Kidney (tissue), 13 donors: ENCODE measurements at regions not wholly inside any gene's neighbourhood (a gene's known extent, or its start where the extent isn't known, plus 50 kb on each side); places are given as distances from the start of the nearest gene placed in this dataset.
A peak's percentile ranks its signal among the peaks of the same experiment; 100 is the strongest.

Source experiments
- DNase-seq, 5 donors: peaks; one replicate each; pipeline ENCODE4 v3.0.0-alpha.2; 2013 to 2020
- FAIRE-seq: peaks from 2 replicates; lab custom pipeline; 2012; peaks lifted over from hg19 to GRCh38; lab: Jason Lieb, UNC
- H3K27ac ChIP-seq, 2 donors: one replicate each; pipeline ENCODE4 v1.7.0; 2013; ENCODE audit warnings: low read depth in 2 of 2, low read length in 2 of 2, inconsistent platforms in 1 of 2
- H3K27me3 ChIP-seq: one replicate; pipeline ENCODE4 v1.7.1; 2013; ENCODE audit warnings: low read length, inconsistent platforms; ENCODE audit not compliant: control insufficient read depth, insufficient read depth
- H3K36me3 ChIP-seq, 3 donors: one replicate each; pipeline versions ENCODE4 v1.7.0 to v1.7.1; 2013; ENCODE audit warnings: low read length in 3 of 3, control low read depth in 1 of 3, inconsistent platforms in 1 of 3; ENCODE audit not compliant: insufficient read depth in 3 of 3, control insufficient read depth in 2 of 3
- H3K4me1 ChIP-seq, 3 donors: one replicate each; pipeline versions ENCODE4 v1.7.0 to v1.7.1; 2013; ENCODE audit warnings: low read length in 3 of 3, inconsistent platforms in 1 of 3, low read depth in 1 of 3; ENCODE audit not compliant: control insufficient read depth in 2 of 3, insufficient read depth in 2 of 3
- H3K4me3 ChIP-seq, 3 donors: one replicate each; pipeline versions ENCODE4 v1.7.0 to v1.8.1; 2013; ENCODE audit warnings: low read length in 3 of 3, control low read depth in 1 of 3, inconsistent platforms in 1 of 3
- H3K9ac ChIP-seq, 3 donors: one replicate each; pipeline versions ENCODE4 v1.7.0 to v1.7.1; 2013; ENCODE audit warnings: low read length in 3 of 3, control low read depth in 1 of 3, inconsistent platforms in 1 of 3
- H3K9me3 ChIP-seq, 3 donors: one replicate each; pipeline versions ENCODE4 v1.7.0 to v1.7.1; 2013; ENCODE audit warnings: low read length in 3 of 3, control low read depth in 1 of 3, inconsistent platforms in 1 of 3; ENCODE audit not compliant: control insufficient read depth in 2 of 3, insufficient read depth in 1 of 3
- intact Hi-C: fragments of 100-400 bp; cut with DNase I; formaldehyde crosslinking; loops from one replicate; pipeline ENCODE4 v1.11.1; 2022
- TF ChIP-seq, protein P1 (sequence below): IDR thresholded peaks from 3 replicates; pipeline ENCODE4 v1.5.1; 2012; ENCODE audit warnings: mild to moderate bottlenecking, moderate library complexity, borderline replicate concordance; ENCODE audit not compliant: insufficient read depth; ENCODE audit errors: extremely low read depth
- donor health status: control.
- donor health status: control.
- donor health status: control.
- donor health status: control.
- donor health status: control.
- donor health status: DM: yes; HTN: yes; CAD: no.
- donor health status: Normal renal cell carcinoma (clear cell type).

- H3K36me3 ChIP-seq: no peaks in the 10 kb centered on the region
- H3K9me3 ChIP-seq: no peaks in the 10 kb centered on the region
- intact Hi-C loops: no loop called here
- H3K4me3 ChIP-seq: peak overlapping the region in 1 of 3 donors; percentile 6
- DNase-seq (peak in 3 of 5 donors; percentile 34 to 51 (median 48)), FAIRE-seq (no peak)
- no peak overlapping the region for H3K27ac ChIP-seq
- H3K27me3 ChIP-seq: no peaks in the 10 kb centered on the region
- TF ChIP-seq, protein P1, sequence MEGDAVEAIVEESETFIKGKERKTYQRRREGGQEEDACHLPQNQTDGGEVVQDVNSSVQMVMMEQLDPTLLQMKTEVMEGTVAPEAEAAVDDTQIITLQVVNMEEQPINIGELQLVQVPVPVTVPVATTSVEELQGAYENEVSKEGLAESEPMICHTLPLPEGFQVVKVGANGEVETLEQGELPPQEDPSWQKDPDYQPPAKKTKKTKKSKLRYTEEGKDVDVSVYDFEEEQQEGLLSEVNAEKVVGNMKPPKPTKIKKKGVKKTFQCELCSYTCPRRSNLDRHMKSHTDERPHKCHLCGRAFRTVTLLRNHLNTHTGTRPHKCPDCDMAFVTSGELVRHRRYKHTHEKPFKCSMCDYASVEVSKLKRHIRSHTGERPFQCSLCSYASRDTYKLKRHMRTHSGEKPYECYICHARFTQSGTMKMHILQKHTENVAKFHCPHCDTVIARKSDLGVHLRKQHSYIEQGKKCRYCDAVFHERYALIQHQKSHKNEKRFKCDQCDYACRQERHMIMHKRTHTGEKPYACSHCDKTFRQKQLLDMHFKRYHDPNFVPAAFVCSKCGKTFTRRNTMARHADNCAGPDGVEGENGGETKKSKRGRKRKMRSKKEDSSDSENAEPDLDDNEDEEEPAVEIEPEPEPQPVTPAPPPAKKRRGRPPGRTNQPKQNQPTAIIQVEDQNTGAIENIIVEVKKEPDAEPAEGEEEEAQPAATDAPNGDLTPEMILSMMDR: no peak
- peaks cover 2 to 19% (median 3%) of the 10 kb centered on the region in 3 donors for H3K4me1 ChIP-seq
- H3K9ac ChIP-seq: no peak overlapping the region
Observed at GRCh38 chr16:73172973-73173709, 125.2 kb upstream of the ZFHX3 start.

GRCh38 chr16:73172241-73172972 lies 124.5 kb upstream of the ZFHX3 start:
- no peak overlapping the region for H3K4me3 ChIP-seq
- peaks cover 2 to 19% (median 3%) of the 10 kb centered on the region in 3 donors for H3K4me1 ChIP-seq
- intact Hi-C loops: no loop called here
- TF ChIP-seq, protein P1: no peak
- peak overlapping the region in 1 of 2 donors; percentile 59 for H3K27ac ChIP-seq
- no peaks in the 10 kb centered on the region for H3K9me3 ChIP-seq
- no peaks in the 10 kb centered on the region for H3K36me3 ChIP-seq
- no peaks in the 10 kb centered on the region for H3K27me3 ChIP-seq
- DNase-seq (peak in 4 of 5 donors; percentile 69 to 94 (median 81)), FAIRE-seq (no peak)
- no peak overlapping the region for H3K9ac ChIP-seq

- no peaks in the 10 kb centered on the region for H3K36me3 ChIP-seq
- FAIRE-seq: no peak
- H3K4me3 ChIP-seq: no peak overlapping the region
- H3K9ac ChIP-seq: no peak overlapping the region
- peaks cover 3 to 19% (median 7%) of the 10 kb centered on the region in 3 donors for H3K4me1 ChIP-seq
- intact Hi-C loops: no loop called here
- DNase-seq: peak in 1 of 5 donors; percentile 36
- no peaks in the 10 kb centered on the region for H3K9me3 ChIP-seq
- no peaks in the 10 kb centered on the region for H3K27me3 ChIP-seq
- TF ChIP-seq, protein P1: no peak
- peak overlapping the region in 1 of 2 donors; percentile 59 for H3K27ac ChIP-seq
Observed at GRCh38 chr16:73171901-73172240, 123.9 kb upstream of the ZFHX3 start.
